Suprapubic skin (tissue), 4 donors: ENCODE measurements at regions not wholly inside any gene's neighbourhood (a gene's known extent, or its start where the extent isn't known, plus 50 kb on each side); places are given as distances from the start of the nearest gene placed in this dataset.

Source experiments
- CTCF ChIP-seq, 2 donors: fragments of 200-600 bp in 1 of 2; fragments of 450-650 bp in 1 of 2; sonication (generic) in 1 of 2; IDR thresholded peaks; one replicate each; pipeline ENCODE4 v1.5.1; 2016 to 2019; ENCODE audit warnings: antibody characterized with exemption in 2 of 2, mild to moderate bottlenecking in 1 of 2, moderate library complexity in 1 of 2
- EP300 ChIP-seq: sonication (generic); formaldehyde crosslinking; IDR thresholded peaks from one replicate; pipeline ENCODE4 v1.6.1; 2017; ENCODE audit warnings: antibody characterized with exemption
- POLR2A ChIP-seq, 2 donors: fragments of 450-650 bp; IDR thresholded peaks; one replicate each; pipeline ENCODE4 v1.6.1; 2017; ENCODE audit warnings: antibody characterized with exemption in 2 of 2, mild to moderate bottlenecking in 2 of 2, moderate library complexity in 2 of 2
- POLR2AphosphoS5 ChIP-seq, 3 donors: sonication (generic); formaldehyde crosslinking; IDR thresholded peaks; one replicate each; pipeline ENCODE4 v1.6.1; 2017; ENCODE audit warnings: antibody characterized with exemption in 3 of 3

GRCh38 chr5:4294878-4295277, 699.2 kb downstream of the IRX1 start:
- TF ChIP-seq CTCF (IDR thresholded peaks at IDR 0.05) (no peak), POLR2A (IDR thresholded peaks at IDR 0.05) (no peak), POLR2AphosphoS5 (IDR thresholded peaks at IDR 0.05) (no peak), EP300 (no peak)
